GM19468 (cell line): ENCODE measurements at regions not wholly inside any gene's neighbourhood (a gene's known extent, or its start where the extent isn't known, plus 50 kb on each side); places are given as distances from the start of the nearest gene placed in this dataset.
A peak's percentile ranks its signal among the peaks of the same experiment; 100 is the strongest.

Experiments used
- ATAC-seq: cut with Tn5 transposase; IDR thresholded peaks from one replicate; pipeline ENCODE4 v1.9.1; 2021; ENCODE audit warnings: mild to moderate bottlenecking, moderate library complexity, moderate number of reproducible peaks; ENCODE audit not compliant: unreplicated experiment; ENCODE audit errors: extremely low read depth

- no peak for ATAC-seq
Observed at GRCh38 chr11:28730336-28730735, 622.1 kb downstream of the METTL15 start.

- ATAC-seq = no peak
Observed at GRCh38 chr11:28729339-28729738, 621.2 kb downstream of the METTL15 start.

- no peak for ATAC-seq
Observed at GRCh38 chr11:28728666-28729065, 620.5 kb downstream of the METTL15 start.

- ATAC-seq = no peak
Observed at GRCh38 chr11:28727254-28727653, 619.1 kb downstream of the METTL15 start.

- ATAC-seq = no peak
Observed at GRCh38 chr11:28726432-28726831, 618.2 kb downstream of the METTL15 start.

- no peak for ATAC-seq
Observed at GRCh38 chr11:28715726-28716125, 607.5 kb downstream of the METTL15 start.

- ATAC-seq = no peak
Observed at GRCh38 chr11:28713850-28714249, 605.7 kb downstream of the METTL15 start.

GRCh38 chr11:28708075-28708474, 599.9 kb downstream of the METTL15 start:
- no peak for ATAC-seq

GRCh38 chr11:28704801-28705200, 596.6 kb downstream of the METTL15 start:
- no peak for ATAC-seq

- ATAC-seq = no peak
Observed at GRCh38 chr11:28703371-28703770, 595.2 kb downstream of the METTL15 start.

GRCh38 chr11:28702871-28703270, 594.7 kb downstream of the METTL15 start:
- ATAC-seq = no peak

GRCh38 chr11:28702450-28702790, 594.2 kb downstream of the METTL15 start:
- no peak for ATAC-seq

- no peak for ATAC-seq
Observed at GRCh38 chr11:28701760-28702449, 593.7 kb downstream of the METTL15 start.

GRCh38 chr11:28699701-28700100, 591.5 kb downstream of the METTL15 start:
- ATAC-seq = no peak

GRCh38 chr11:28697920-28698827, 590.0 kb downstream of the METTL15 start:
- peak; percentile 36 for ATAC-seq

GRCh38 chr11:28696591-28696990, 588.4 kb downstream of the METTL15 start:
- no peak for ATAC-seq

- ATAC-seq = no peak
Observed at GRCh38 chr11:28690746-28691145, 582.6 kb downstream of the METTL15 start.

GRCh38 chr11:28684011-28684586, 575.9 kb downstream of the METTL15 start:
- no peak for ATAC-seq

GRCh38 chr11:28679795-28680468, 571.7 kb downstream of the METTL15 start:
- no peak for ATAC-seq

- ATAC-seq = no peak
Observed at GRCh38 chr11:28677721-28678120, 569.5 kb downstream of the METTL15 start.

- no peak for ATAC-seq
Observed at GRCh38 chr11:28675183-28675582, 567.0 kb downstream of the METTL15 start.
